ENCODE measurements at regions not wholly inside any gene's neighbourhood (a gene's known extent, or its start where the extent isn't known, plus 50 kb on each side); places are given as distances from the start of the nearest gene placed in this dataset.
A peak's percentile ranks its signal among the peaks of the same experiment; 100 is the strongest.

DNA sequence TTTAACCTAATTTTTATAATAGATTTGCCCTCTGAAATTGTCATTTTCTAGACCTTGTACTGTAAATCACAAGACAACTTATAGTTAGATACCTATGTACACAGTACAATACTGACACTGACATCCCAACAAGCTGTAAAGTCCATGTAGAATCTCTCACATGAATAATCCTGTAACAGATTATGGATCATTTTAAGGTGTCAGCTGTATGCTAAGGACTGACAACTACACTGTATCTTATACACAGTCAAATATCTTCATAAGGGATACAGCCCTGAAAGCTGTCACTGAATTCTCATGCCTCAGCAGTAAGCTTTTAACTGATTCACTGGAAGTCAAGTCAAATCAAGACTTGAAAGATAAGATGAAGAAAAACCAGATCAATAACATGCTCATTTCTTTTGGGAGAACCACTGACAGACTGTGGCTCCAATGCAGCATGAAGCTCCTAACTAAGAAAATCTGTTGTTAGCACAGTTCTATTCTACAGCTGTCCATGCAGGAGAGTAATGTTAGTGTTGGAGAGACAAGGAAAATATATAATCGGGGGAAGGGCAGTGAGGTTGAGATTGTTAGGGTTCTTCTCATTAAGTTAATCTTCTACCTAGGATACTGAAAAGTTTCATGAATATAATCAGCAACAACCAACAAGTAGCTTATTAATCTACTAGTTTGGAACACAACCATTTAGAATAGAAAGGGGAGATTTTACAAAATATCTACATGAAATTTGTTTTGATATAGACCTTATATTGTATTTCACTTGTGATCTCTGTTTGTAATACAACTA, 612.0 kb downstream of the PCDH18 start:
- DNase-seq: no peak

DNA sequence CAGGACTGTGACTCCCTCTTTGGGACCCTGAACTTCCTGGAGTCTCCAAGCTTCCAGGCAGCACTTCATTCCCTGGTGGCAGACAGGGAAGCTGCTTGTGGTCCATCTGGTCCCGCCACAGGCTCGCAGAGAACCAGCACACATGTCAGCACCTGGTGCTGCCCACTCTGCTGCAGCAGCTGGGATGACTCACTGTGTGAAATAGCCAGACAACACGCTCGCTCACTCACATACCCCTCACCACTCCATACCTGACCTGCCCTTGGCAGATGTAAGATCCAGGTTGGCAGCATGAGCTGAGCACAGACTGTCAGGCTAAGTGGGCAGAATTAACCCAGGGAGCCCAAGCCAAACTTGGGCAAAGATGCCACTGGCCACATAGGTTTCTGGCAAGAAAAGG, 613.5 kb downstream of the PCDH18 start:
- DNase-seq: no peak

- no peak for DNase-seq
Measured at GRCh38 chr4:136917312-136918110, 614.8 kb downstream of the PCDH18 start.

DNA sequence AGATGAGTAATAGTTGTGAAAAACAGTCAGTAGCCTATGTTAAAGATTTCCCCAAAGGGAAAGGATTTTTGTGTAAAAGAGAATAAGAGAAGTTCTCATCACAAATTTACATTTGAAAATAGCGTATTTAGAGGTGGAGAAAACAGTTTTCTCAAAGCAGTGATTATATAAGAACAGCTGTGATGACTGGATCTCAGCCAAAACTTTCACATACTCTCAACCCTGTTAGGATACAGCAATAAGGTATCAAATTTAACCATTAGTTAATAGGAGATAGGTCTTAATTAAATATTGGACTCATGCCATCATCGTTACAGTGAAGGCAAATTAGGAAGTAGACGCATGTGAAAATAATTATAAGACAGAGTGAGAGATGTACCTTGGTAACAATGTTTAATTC, 622.7 kb downstream of the PCDH18 start:
- no peak for DNase-seq

- no peak for DNase-seq
Measured at GRCh38 chr4:136908122-136908521, 624.2 kb downstream of the PCDH18 start.

- peak; percentile 2 for DNase-seq
Measured at GRCh38 chr4:136900696-136901095, 631.6 kb downstream of the PCDH18 start.

- DNase-seq: no peak
Measured at GRCh38 chr4:136898590-136899248, 633.6 kb downstream of the PCDH18 start.

DNA sequence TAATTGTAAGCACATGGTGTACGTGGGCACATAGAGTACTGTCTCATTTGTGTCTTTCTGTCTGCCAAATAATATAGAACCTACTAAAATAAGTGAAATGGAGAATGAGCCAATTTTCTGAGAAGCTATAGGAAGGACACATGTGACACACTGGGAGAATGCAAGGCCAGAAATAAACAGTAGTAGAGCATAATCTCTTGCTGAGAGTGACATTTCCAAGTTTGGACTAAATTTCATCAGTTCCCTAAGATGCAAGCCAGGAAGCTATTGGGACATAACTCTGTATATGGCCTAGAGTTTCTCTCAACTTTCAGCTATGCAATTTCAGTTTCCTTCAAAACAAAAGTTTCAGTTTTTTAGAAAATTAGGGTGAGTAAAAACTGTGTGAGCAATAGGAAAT, 638.7 kb downstream of the PCDH18 start:
- peak; percentile 0 for DNase-seq

DNA sequence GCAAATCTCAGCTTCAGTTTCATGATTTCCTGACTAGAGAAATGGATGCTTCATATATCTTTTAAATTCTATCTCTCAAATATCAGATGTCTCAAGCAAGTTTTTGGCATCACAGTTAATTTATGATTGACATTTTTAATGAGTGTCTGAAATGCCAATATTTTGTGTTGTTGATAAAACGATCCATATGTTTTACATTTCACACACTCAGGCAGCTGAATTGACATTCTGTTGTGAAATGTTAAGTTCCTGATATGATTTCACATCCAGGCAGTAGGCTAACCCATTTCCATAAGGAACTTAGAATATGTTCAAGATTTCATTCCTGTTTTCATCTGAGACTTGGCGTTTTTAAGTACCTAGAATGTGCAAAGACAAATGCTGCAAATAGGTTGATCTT, 650.6 kb downstream of the PCDH18 start:
- DNase-seq: no peak

GRCh38 chr4:136873555-136873954, 658.7 kb downstream of the PCDH18 start:
- no peak for DNase-seq

GRCh38 chr4:136867465-136867864, 664.8 kb downstream of the PCDH18 start:
- no peak for DNase-seq

DNA sequence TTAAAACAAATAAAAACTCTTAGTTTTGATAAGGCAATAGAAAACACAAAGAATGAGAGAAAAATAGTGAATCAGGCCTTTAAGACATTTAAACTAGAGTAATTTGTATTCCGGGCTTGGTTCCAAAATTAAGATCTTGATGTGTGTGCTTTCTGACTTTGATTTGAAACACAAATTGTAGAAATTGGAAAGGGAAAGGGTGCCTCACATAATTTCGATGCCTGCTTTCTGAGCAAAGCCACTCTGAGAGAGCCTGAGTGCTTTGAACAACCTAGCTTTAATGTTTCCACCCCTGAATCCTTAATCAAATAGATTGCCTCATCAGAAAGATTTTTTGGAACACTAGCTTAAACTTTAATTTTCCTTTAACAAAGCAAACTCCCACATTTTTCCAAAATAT, 666.8 kb downstream of the PCDH18 start:
- DNase-seq: no peak

DNA sequence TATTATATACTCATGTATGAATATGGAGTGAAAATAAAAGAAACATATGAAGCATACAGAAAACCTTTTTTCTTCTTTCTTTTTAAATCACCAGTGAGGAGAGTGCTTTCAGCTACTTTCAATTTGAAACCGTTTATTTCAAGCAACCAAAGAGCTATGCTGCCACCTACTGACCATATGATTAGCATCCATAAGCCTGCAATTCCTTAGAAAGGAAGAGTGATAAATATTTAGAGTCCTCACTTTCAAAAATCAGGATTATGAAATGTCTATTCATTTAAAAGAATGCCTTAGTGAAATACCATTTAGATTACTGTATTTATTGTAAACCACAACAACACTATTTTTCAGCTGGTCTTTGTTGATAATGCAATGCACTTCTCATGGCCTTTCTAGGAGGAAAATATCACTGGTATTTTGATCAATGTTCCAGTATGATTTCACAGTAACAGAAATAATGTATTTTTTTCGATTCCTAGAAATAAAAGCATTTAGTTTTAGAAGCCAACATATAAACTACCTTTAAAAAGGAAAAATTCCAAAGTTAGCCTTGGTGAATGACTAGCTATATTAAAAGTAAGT, 667.6 kb downstream of the PCDH18 start:
- DNase-seq: peak; percentile 72

DNA sequence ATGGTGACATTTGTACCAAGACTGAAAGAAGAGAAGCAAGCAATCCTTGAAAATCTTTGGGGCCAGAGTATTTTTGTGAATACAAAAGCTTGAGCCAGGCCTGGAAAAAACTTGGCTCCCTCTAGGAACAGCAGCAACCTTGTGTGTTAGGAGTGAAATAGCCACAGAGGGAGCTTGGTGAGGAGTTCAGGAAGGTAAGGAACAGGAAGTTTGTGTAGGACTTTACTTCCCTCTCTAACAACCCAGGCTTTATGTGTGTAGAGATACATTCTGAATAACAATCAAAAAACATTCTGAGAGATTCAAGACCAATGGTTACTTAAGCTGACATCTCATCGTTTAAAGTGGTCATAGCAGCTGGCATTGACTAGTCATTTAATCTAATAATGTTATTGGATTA, 668.5 kb downstream of the PCDH18 start:
- peak; percentile 11 for DNase-seq

DNA sequence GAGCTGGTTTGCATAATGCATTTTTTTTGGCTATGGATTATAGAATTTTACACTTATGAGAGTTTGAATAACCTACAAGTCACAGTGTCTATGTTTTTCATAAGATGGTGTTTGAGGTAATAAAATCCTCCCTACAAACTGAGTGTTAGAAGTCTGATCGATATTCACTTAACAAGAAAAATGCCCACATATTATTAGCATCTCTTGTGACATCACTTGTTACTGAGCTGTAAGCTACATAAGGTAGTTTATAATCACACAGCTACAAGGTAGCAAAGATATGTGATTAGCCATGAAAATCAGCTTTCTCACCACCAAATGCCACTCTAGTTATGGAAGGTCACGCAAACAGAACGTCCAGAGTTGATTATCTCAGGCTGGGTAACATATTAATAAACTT, 669.6 kb downstream of the PCDH18 start:
- no peak for DNase-seq

- DNase-seq: no peak
Measured at GRCh38 chr4:136861091-136861490, 671.2 kb downstream of the PCDH18 start.

DNA sequence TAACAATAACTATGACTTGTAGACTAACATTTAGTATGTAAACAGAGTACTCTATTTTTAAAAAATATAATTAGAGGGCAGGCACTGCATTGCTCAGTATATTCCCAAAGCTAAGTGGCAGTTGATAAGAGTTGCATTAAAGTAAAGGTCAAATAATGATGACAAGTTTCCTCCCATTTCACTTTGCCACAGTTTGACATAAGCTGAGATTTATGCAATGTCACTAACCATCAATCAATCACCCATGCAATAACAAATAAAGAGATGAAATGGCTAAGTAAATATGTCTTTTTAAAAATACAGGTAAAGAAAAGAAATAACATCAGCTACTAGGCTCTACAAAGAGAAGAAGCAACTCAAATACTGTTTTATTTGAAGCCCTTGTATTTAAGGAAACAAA, 673.4 kb downstream of the PCDH18 start:
- DNase-seq: no peak

- DNase-seq: no peak
Measured at GRCh38 chr4:136855886-136856285, 676.4 kb downstream of the PCDH18 start.

DNA sequence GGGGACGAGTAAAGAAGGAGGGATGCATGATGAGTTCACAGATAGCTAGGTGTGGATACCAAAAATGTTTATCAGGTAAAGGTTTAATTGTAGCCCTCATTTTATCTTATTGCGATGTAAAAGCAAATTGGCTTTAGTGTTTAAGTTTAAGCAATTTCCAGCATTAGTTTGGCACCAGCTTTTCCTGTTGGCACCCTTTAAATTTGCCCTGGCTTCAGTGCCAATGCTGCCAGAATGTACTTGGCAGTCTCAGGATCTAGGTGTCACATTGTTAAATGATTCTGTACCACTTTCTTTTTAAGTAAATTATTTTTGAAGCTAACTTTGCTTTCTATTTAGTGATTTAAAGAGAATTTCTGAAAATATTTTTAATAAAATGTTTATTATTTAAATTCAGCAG, 681.8 kb downstream of the PCDH18 start:
- DNase-seq: no peak

GRCh38 chr4:136847881-136848621, 684.2 kb downstream of the PCDH18 start:
- no peak for DNase-seq

DNA sequence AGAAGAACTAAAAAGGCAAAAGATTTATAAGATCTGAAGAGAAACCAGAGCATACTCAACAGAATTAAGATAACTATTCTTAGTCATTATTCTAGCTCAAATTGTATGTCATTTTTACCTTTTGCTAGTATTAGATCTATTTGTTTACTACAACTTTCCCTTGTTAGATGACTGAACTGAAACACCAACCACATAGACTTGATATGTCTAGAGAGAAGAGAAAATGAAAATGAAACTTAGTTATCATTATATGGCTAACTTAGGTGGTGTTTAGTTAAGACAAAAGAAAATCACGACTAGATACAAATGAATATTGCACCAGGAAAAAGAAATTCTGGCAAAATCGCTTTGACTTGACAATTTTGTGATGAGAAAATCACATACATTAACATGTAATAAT, 690.8 kb downstream of the PCDH18 start:
- no peak for DNase-seq

GRCh38 chr4:136838607-136839006, 693.7 kb downstream of the PCDH18 start:
- no peak for DNase-seq
